SK-N-SH (cell line): ENCODE measurements at regions not wholly inside any gene's neighbourhood (a gene's known extent, or its start where the extent isn't known, plus 50 kb on each side); places are given as distances from the start of the nearest gene placed in this dataset.

Experiments
- CTCF ChIA-PET: fragments of 300-600, 350-600 bp; formaldehyde crosslinking; extraction: SDS; loops from one replicate; lab custom pipeline; 2021; lab: Yijun Ruan, JAX
- POLR2A ChIA-PET: fragments of 350-600 bp; sonication (Branson Sonifier 250); formaldehyde crosslinking; extraction: SDS; loops from one replicate; lab custom pipeline; 2020; ENCODE audit warnings: antibody characterized with exemption, inconsistent platforms; lab: Yijun Ruan, JAX
- DNase-seq: peaks from one replicate; pipeline ENCODE4 v3.0.0; 2012
- H2AFZ ChIP-seq: fragments of 200-600 bp; sonication (generic); 2 replicates; pipeline ENCODE4 v1.8.1; 2016; ENCODE audit warnings: antibody characterized with exemption, mild to moderate bottlenecking, low read depth
- H3F3A ChIP-seq: fragments of 200-600 bp; sonication (generic); replicated peaks from 2 replicates; pipeline ENCODE3; 2016; ENCODE audit warnings: antibody characterized with exemption, mild to moderate bottlenecking; ENCODE audit not compliant: insufficient read depth
- H3K27ac ChIP-seq, 2 experiments: fragments of 200-500 bp in 1 of 2; fragments of 200-600 bp in 1 of 2; sonication (Bioruptor generic) in 1 of 2; sonication (generic), shearing (Covaris generic) in 1 of 2; 2 replicates each; pipeline versions ENCODE4 v1.5.1 to v1.6.1; 2014 to 2016; ENCODE audit warnings: low read depth in 2 of 2, inconsistent platforms in 1 of 2, low read length in 1 of 2, mild to moderate bottlenecking in 1 of 2, mixed read lengths in 1 of 2
- H3K27me3 ChIP-seq: fragments of 200-600 bp; sonication (generic), shearing (Covaris generic); 2 replicates; pipeline ENCODE4 v1.6.1; 2016; ENCODE audit warnings: mixed run types; ENCODE audit not compliant: insufficient read depth
- H3K36me3 ChIP-seq, 2 experiments: fragments of 200-500 bp in 1 of 2; fragments of 200-600 bp in 1 of 2; sonication (Bioruptor generic) in 1 of 2; sonication (generic) in 1 of 2; replicated peaks in 1 of 2; 2 replicates each; pipeline versions ENCODE3 to v1.5.1; 2014 to 2016; ENCODE audit warnings: low read length in 1 of 2, mild to moderate bottlenecking in 1 of 2; ENCODE audit not compliant: insufficient read depth in 2 of 2, control insufficient read depth in 1 of 2
- H3K4me1 ChIP-seq, 2 experiments: fragments of 200-500 bp in 1 of 2; fragments of 200-600 bp in 1 of 2; sonication (Bioruptor generic) in 1 of 2; sonication (generic), shearing (Covaris generic) in 1 of 2; 2 replicates each; pipeline versions ENCODE4 v1.5.1 to v1.6.1; 2014 to 2016; ENCODE audit warnings: low read depth in 1 of 2, low read length in 1 of 2, mixed run types in 1 of 2; ENCODE audit not compliant: insufficient read depth in 2 of 2, control insufficient read depth in 1 of 2
- H3K4me2 ChIP-seq: fragments of 200-600 bp; sonication (generic), shearing (Covaris generic); 2 replicates; pipeline ENCODE4 v1.6.1; 2017; ENCODE audit warnings: mixed run types
- H3K4me3 ChIP-seq, 2 experiments: fragments of 200-500 bp in 1 of 2; fragments of 200-600 bp in 1 of 2; sonication (Bioruptor generic) in 1 of 2; sonication (generic), shearing (Covaris generic) in 1 of 2; 2 replicates each; pipeline versions ENCODE4 v1.5.1 to v1.8.1; 2014 to 2016; ENCODE audit warnings: low read depth in 2 of 2, inconsistent platforms in 1 of 2, low read length in 1 of 2, mild to moderate bottlenecking in 1 of 2, mixed read lengths in 1 of 2, moderate library complexity in 1 of 2
- H3K79me2 ChIP-seq: fragments of 200-600 bp; sonication (generic); 2 replicates; pipeline ENCODE4 v1.8.1; 2017; ENCODE audit warnings: mild to moderate bottlenecking; ENCODE audit not compliant: insufficient read depth
- H3K9ac ChIP-seq: fragments of 200-600 bp; sonication (generic); 2 replicates; pipeline ENCODE4 v1.6.1; 2017; ENCODE audit warnings: mixed run types
- H3K9me2 ChIP-seq: fragments of 200-600 bp; sonication (generic); 2 replicates; pipeline ENCODE4 v1.6.1; 2017; ENCODE audit warnings: mixed run types
- H3K9me3 ChIP-seq: fragments of 200-600 bp; sonication (generic); 2 replicates; pipeline ENCODE4 v1.6.1; 2017; ENCODE audit warnings: mixed run types, mild to moderate bottlenecking, moderate library complexity
- H4K20me1 ChIP-seq: fragments of 200-600 bp; sonication (generic); 2 replicates; pipeline ENCODE4 v1.6.1; 2017; ENCODE audit warnings: mild to moderate bottlenecking, mixed run types; ENCODE audit not compliant: insufficient read depth
- CHD2 ChIP-seq: fragments of 150-350 bp; IDR thresholded peaks from 2 replicates; pipeline ENCODE4 v1.6.1; 2018; ENCODE audit warnings: low read length; ENCODE audit not compliant: partially characterized antibody
- FOSL2 ChIP-seq: IDR thresholded peaks from 2 replicates; pipeline ENCODE4 v1.4.0; 2012; ENCODE audit warnings: low read depth, mild to moderate bottlenecking, moderate library complexity, borderline replicate concordance
- FOXJ3 ChIP-seq: sonication (generic); formaldehyde crosslinking; IDR thresholded peaks from 2 replicates; pipeline ENCODE4 v1.5.1; 2020; ENCODE audit warnings: mild to moderate bottlenecking, missing genetic modification reagents
- JUND ChIP-seq: IDR thresholded peaks from 2 replicates; pipeline ENCODE4 v1.4.0; 2012
- MEF2A ChIP-seq: IDR thresholded peaks from 2 replicates; pipeline ENCODE4 v1.4.0; 2012; ENCODE audit warnings: low read depth, borderline replicate concordance
- MXI1 ChIP-seq: IDR thresholded peaks from 2 replicates; pipeline ENCODE4 v1.6.1; 2012; ENCODE audit warnings: mild to moderate bottlenecking, low read depth, low read length, improper control_type of control experiment
- NFIC ChIP-seq: IDR thresholded peaks from 2 replicates; pipeline ENCODE4 v1.4.0; 2012; ENCODE audit warnings: borderline replicate concordance
- NRF1 ChIP-seq: IDR thresholded peaks from 2 replicates; pipeline ENCODE4 v1.6.1; 2012; ENCODE audit warnings: low read depth, mild to moderate bottlenecking, low read length
- RAD21 ChIP-seq: IDR thresholded peaks from 2 replicates; pipeline ENCODE4 v1.6.1; 2012; ENCODE audit warnings: mild to moderate bottlenecking, low read length
- RFX5 ChIP-seq: IDR thresholded peaks from 2 replicates; pipeline ENCODE4 v1.6.1; 2012; ENCODE audit warnings: mild to moderate bottlenecking, improper control_type of control experiment, low read length
- RXRA ChIP-seq: IDR thresholded peaks from 2 replicates; pipeline ENCODE4 v1.4.0; 2012; ENCODE audit warnings: low read depth, mild to moderate bottlenecking, borderline replicate concordance
- SIN3A ChIP-seq: IDR thresholded peaks from 2 replicates; pipeline ENCODE4 v1.6.1; 2012; ENCODE audit warnings: low read depth, mild to moderate bottlenecking, low read length, moderate library complexity, borderline replicate concordance
- SMC3 ChIP-seq: IDR thresholded peaks from 2 replicates; pipeline ENCODE4 v1.6.1; 2012; ENCODE audit warnings: low read depth, low read length, improper control_type of control experiment
- TCF12 ChIP-seq: IDR thresholded peaks from 2 replicates; pipeline ENCODE4 v1.4.0; 2012
- YY1 ChIP-seq: IDR thresholded peaks from 2 replicates; pipeline ENCODE4 v1.4.0; 2012; ENCODE audit warnings: low read depth, mild to moderate bottlenecking
- WGBS: methylation state at CpG from one replicate; pipeline ENCODE4 v1.1.6; 2017; ENCODE audit warnings: low lambda C conversion rate; 5-methylcytosine and 5-hydroxymethylcytosine counted together
- TF ChIP-seq, protein P1 (sequence below): IDR thresholded peaks from 2 replicates; pipeline ENCODE4; 2012
- TF ChIP-seq, protein P2 (sequence below): IDR thresholded peaks from 2 replicates; pipeline ENCODE4 v1.4.0; 2012; ENCODE audit warnings: low read depth, borderline replicate concordance
- TF ChIP-seq, protein P3 (sequence below): IDR thresholded peaks from 2 replicates; pipeline ENCODE4 v1.6.1; 2012; ENCODE audit warnings: mild to moderate bottlenecking, low read depth, low read length, moderate library complexity
- TF ChIP-seq, protein P4 (sequence below): fragments of 200-600 bp; sonication (generic); IDR thresholded peaks from 2 replicates; pipeline ENCODE4 v1.6.1; 2017; ENCODE audit warnings: antibody characterized with exemption, mild to moderate bottlenecking, moderate library complexity

DNA sequence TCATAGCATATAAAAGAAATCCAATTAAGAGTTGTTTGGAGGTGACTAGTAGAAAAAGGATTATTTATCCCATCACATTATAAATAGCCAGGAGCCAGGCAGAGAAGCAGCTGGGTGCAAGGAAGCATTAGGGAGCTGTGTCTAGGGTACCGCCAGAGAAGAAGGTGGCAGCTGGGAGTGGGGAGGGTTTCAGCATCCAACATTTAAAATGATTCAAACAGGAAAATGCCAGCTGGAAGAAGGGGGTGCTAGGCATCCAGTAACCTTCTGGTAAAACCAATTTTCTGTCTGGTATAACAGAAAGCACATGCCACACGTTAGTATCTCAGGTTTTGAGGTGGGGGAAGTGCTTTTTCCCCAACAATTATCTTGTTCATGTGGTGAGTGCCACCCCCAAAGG lies 452.4 kb downstream of the ZEB2 start:
- POLR2A ChIA-PET: interaction anchor here (0.7 kb wide), 1 partner anchor 363 kb away, joined by 3 read pairs; no protein-coding TSS in a partner anchor
- no peaks in the 10 kb centered on the region for H3K79me2 ChIP-seq
- 97% methylated on average over 2 of the region's 2 CpGs for WGBS

DNA sequence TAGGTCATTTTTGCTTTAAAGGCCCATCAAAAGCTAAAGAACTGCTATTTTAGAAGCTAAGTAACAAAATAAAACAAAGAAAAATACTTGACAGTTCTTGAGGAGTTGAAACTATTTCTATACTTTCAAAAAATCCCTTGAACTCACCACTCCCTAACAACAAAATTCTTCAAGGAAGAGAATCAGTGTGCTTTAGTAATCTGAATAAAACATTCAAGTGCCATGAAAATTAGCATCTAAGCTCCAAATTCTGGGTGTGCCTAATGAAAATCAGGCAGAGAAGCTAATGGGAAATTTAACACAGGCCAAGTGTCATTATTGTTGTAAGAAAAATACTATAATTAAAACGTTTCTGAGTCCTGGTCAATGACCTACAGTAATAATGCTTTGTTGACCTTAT lies 456.3 kb downstream of the ZEB2 start:
- Histone ChIP-seq H3K4me2 (no peak overlapping the region), H3K9me3 (no peaks in the 10 kb centered on the region), H3K4me1 (peaks cover 0 to 2% of the 10 kb centered on the region in 2 experiments; a peak in 1 of 4 replicates), H3K9me2 (no peaks in the 10 kb centered on the region), H3K4me3 (no peak overlapping the region), H3F3A (no peaks in the 10 kb centered on the region), H2AFZ (no peak overlapping the region), H3K27me3 (no peaks in the 10 kb centered on the region), H3K79me2 (no peaks in the 10 kb centered on the region), H3K36me3 (no peaks in the 10 kb centered on the region), H3K9ac (no peak overlapping the region), H3K27ac (no peak overlapping the region), H4K20me1 (no peaks in the 10 kb centered on the region)
- WGBS: 46% methylated on average over 1 of the region's 1 CpG
- ChIA-PET CTCF (no interaction called here), POLR2A (no interaction called here)
- DNase-seq: no peak
- TF ChIP-seq NRF1 (no peak), FOXJ3 (CRISPR knock-in tag) (no peak), NFIC (no peak), RXRA (no peak), TCF12 (no peak), MXI1 (no peak), SMC3 (no peak), MEF2A (no peak), CHD2 (no peak), JUND (no peak), FOSL2 (no peak), SIN3A (no peak)
- TF ChIP-seq, protein P1, sequence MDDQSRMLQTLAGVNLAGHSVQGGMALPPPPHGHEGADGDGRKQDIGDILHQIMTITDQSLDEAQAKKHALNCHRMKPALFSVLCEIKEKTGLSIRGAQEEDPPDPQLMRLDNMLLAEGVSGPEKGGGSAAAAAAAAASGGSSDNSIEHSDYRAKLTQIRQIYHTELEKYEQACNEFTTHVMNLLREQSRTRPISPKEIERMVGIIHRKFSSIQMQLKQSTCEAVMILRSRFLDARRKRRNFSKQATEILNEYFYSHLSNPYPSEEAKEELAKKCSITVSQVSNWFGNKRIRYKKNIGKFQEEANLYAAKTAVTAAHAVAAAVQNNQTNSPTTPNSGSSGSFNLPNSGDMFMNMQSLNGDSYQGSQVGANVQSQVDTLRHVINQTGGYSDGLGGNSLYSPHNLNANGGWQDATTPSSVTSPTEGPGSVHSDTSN: no peak
- TF ChIP-seq, protein P2, sequence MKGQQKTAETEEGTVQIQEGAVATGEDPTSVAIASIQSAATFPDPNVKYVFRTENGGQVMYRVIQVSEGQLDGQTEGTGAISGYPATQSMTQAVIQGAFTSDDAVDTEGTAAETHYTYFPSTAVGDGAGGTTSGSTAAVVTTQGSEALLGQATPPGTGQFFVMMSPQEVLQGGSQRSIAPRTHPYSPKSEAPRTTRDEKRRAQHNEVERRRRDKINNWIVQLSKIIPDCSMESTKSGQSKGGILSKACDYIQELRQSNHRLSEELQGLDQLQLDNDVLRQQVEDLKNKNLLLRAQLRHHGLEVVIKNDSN: no peak
- TF ChIP-seq, protein P3, sequence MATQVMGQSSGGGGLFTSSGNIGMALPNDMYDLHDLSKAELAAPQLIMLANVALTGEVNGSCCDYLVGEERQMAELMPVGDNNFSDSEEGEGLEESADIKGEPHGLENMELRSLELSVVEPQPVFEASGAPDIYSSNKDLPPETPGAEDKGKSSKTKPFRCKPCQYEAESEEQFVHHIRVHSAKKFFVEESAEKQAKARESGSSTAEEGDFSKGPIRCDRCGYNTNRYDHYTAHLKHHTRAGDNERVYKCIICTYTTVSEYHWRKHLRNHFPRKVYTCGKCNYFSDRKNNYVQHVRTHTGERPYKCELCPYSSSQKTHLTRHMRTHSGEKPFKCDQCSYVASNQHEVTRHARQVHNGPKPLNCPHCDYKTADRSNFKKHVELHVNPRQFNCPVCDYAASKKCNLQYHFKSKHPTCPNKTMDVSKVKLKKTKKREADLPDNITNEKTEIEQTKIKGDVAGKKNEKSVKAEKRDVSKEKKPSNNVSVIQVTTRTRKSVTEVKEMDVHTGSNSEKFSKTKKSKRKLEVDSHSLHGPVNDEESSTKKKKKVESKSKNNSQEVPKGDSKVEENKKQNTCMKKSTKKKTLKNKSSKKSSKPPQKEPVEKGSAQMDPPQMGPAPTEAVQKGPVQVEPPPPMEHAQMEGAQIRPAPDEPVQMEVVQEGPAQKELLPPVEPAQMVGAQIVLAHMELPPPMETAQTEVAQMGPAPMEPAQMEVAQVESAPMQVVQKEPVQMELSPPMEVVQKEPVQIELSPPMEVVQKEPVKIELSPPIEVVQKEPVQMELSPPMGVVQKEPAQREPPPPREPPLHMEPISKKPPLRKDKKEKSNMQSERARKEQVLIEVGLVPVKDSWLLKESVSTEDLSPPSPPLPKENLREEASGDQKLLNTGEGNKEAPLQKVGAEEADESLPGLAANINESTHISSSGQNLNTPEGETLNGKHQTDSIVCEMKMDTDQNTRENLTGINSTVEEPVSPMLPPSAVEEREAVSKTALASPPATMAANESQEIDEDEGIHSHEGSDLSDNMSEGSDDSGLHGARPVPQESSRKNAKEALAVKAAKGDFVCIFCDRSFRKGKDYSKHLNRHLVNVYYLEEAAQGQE: no peak

More for the DNA sequence above, 452.4 kb downstream of the ZEB2 start:
- DNase-seq: no peak
- H3K9ac ChIP-seq: no peak overlapping the region
- no peak overlapping the region for H3K4me3 ChIP-seq
- no peaks in the 10 kb centered on the region for H3F3A ChIP-seq
- no peaks in the 10 kb centered on the region for H3K27me3 ChIP-seq
- H3K9me2 ChIP-seq: no peaks in the 10 kb centered on the region
- TF ChIP-seq RAD21: no peak
- TF ChIP-seq, protein P4, sequence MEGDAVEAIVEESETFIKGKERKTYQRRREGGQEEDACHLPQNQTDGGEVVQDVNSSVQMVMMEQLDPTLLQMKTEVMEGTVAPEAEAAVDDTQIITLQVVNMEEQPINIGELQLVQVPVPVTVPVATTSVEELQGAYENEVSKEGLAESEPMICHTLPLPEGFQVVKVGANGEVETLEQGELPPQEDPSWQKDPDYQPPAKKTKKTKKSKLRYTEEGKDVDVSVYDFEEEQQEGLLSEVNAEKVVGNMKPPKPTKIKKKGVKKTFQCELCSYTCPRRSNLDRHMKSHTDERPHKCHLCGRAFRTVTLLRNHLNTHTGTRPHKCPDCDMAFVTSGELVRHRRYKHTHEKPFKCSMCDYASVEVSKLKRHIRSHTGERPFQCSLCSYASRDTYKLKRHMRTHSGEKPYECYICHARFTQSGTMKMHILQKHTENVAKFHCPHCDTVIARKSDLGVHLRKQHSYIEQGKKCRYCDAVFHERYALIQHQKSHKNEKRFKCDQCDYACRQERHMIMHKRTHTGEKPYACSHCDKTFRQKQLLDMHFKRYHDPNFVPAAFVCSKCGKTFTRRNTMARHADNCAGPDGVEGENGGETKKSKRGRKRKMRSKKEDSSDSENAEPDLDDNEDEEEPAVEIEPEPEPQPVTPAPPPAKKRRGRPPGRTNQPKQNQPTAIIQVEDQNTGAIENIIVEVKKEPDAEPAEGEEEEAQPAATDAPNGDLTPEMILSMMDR: no peak
- TF ChIP-seq YY1: no peak
- TF ChIP-seq, protein P1: no peak
- TF ChIP-seq FOSL2: no peak
- no peak for TF ChIP-seq RFX5
- no peaks in the 10 kb centered on the region for H3K36me3 ChIP-seq
- H3K27ac ChIP-seq: no peak overlapping the region
- H4K20me1 ChIP-seq: no peaks in the 10 kb centered on the region
- CTCF ChIA-PET: no interaction called here
- H3K9me3 ChIP-seq: no peaks in the 10 kb centered on the region
- H3K4me2 ChIP-seq: no peak overlapping the region
- no peak overlapping the region for H2AFZ ChIP-seq
- H3K4me1 ChIP-seq: peaks cover 0 to 2% of the 10 kb centered on the region in 2 experiments; a peak in 1 of 4 replicates
